ENCODE measurements at regions not wholly inside any gene's neighbourhood (a gene's known extent, or its start where the extent isn't known, plus 50 kb on each side); places are given as distances from the start of the nearest gene placed in this dataset.

- no TSS peak for BruUV-seq (replicated peaks)
- H3K4me3 ChIP-seq (replicated peaks in 1 of 3; ENCODE audit: insufficient read depth in 1 of 3, low read depth in 1 of 3, low read length in 3 of 3) = no peak overlapping the region
- H3K4me2 ChIP-seq (ENCODE audit: insufficient read depth, low read length) = no peak overlapping the region
- no peaks in the 10 kb centered on the region for H3K9me3 ChIP-seq (replicated peaks; ENCODE audit: control insufficient read depth, insufficient read depth, low read length)
- CTCF ChIA-PET = no interaction called here
- no peaks in the 10 kb centered on the region for H3K4me1 ChIP-seq (ENCODE audit: control insufficient read depth, extremely low read depth, insufficient read depth, low read length)
- no peaks in the 10 kb centered on the region for H3K27me3 ChIP-seq (ENCODE audit: control insufficient read depth in 2 of 2, insufficient read depth in 2 of 2, low read length in 2 of 2)
- no peaks in the 10 kb centered on the region for H3K9me1 ChIP-seq (replicated peaks; ENCODE audit: control insufficient read depth, extremely low read depth, insufficient read depth, low read length)
- FAIRE-seq (no peak), DNase-seq (ENCODE audit: low read depth, low spot score) (no peak)
- dilution Hi-C loops (cut with MboI; ENCODE audit: extremely low pct_ligation_motif_present, low sequenced_read_pairs) = no loop called here
- H3K27ac ChIP-seq (ENCODE audit: insufficient read depth, low read depth, low read length) = no peak overlapping the region
- no peaks in the 10 kb centered on the region for H3K36me3 ChIP-seq (ENCODE audit: control insufficient read depth in 2 of 2, extremely low read depth in 1 of 2, insufficient read depth in 2 of 2, low read length in 2 of 2)
- no peaks in the 10 kb centered on the region for H3K79me2 ChIP-seq (ENCODE audit: control insufficient read depth, insufficient read depth, low read length)
- POLR2A ChIA-PET = no interaction called here
- TF ChIP-seq FOS (IDR thresholded peaks at IDR 0.05; ENCODE audit: borderline replicate concordance, insufficient read depth, low read length) (no peak), GATA2 (IDR thresholded peaks at IDR 0.05; ENCODE audit: insufficient read depth, insufficient read length, low read depth, low read length) (no peak), MYC (IDR thresholded peaks at IDR 0.05; ENCODE audit: low read depth, low read length) (no peak), EZH2 (IDR thresholded peaks at IDR 0.05; ENCODE audit: borderline replicate concordance, low read depth, low read length, severe bottlenecking) (no peak), POLR2A (IDR thresholded peaks at IDR 0.05; ENCODE audit: low read depth, low read length) (no peak), POLR2AphosphoS5 (IDR thresholded peaks at IDR 0.05; ENCODE audit: insufficient read depth, low read depth, low read length) (no peak), JUN (IDR thresholded peaks at IDR 0.05; ENCODE audit: borderline replicate concordance, insufficient read depth, insufficient read length, low read depth) (no peak), CTCF (IDR thresholded peaks at IDR 0.05; ENCODE audit: extremely low read depth in 1 of 2, insufficient read depth in 1 of 2, low read depth in 1 of 2, low read length in 2 of 2) (no peak), MAX (IDR thresholded peaks at IDR 0.05; ENCODE audit: insufficient read depth, insufficient read length) (no peak)
- intact Hi-C loops (cut with micrococcal nuclease) = no loop called here
- H3K9ac ChIP-seq (replicated peaks; ENCODE audit: extremely low read depth, insufficient read depth, low read length) = no peak overlapping the region
- H4K20me1 ChIP-seq (replicated peaks; ENCODE audit: control insufficient read depth, extremely low read depth, insufficient read depth, low read length) = no peaks in the 10 kb centered on the region
- no peak overlapping the region for H2AFZ ChIP-seq (ENCODE audit: low read depth, low read length)
These were observed 69.3 kb upstream of the TMEM252 start for GRCh38 chr9:68609901-68610415.

Measured in endothelial cell of umbilical vein (primary cell).